ENCODE measurements at regions not wholly inside any gene's neighbourhood (a gene's known extent, or its start where the extent isn't known, plus 50 kb on each side); places are given as distances from the start of the nearest gene placed in this dataset.

- no peak for TF ChIP-seq CTCF (IDR thresholded peaks at IDR 0.05; ENCODE audit: low read depth, low read length)
- Histone ChIP-seq H3K9me3 (ENCODE audit: low read depth) (no peaks in the 10 kb centered on the region), H3K4me3 (no peak overlapping the region), H3K36me3 (no peaks in the 10 kb centered on the region), H3K27me3 (no peaks in the 10 kb centered on the region), H3K4me1 (ENCODE audit: low read depth) (no peaks in the 10 kb centered on the region), H3K27ac (no peak overlapping the region)
- DNase-seq (ENCODE audit: low read depth in 1 of 2, low spot score in 1 of 2), result no peak
These were observed 508.8 kb downstream of the DSC3 start for GRCh38 chr18:30533716-30534115.

- peaks cover 7% of the 10 kb centered on the region for H3K4me1 ChIP-seq (ENCODE audit: low read depth)
- no peaks in the 10 kb centered on the region for H3K36me3 ChIP-seq
- H3K27ac ChIP-seq, result no peak overlapping the region
- no peak for TF ChIP-seq CTCF (IDR thresholded peaks at IDR 0.05; ENCODE audit: low read depth, low read length)
- H3K4me3 ChIP-seq, result no peak overlapping the region
- DNase-seq (ENCODE audit: low read depth in 1 of 2, low spot score in 1 of 2), result no peak
- H3K9me3 ChIP-seq (ENCODE audit: low read depth), result no peaks in the 10 kb centered on the region
- H3K27me3 ChIP-seq, result no peaks in the 10 kb centered on the region
These were observed 514.6 kb downstream of the DSC3 start for GRCh38 chr18:30527917-30528316.

GRCh38 chr18:30527226-30527625 is 515.3 kb downstream of the DSC3 start:
- Histone ChIP-seq H3K4me1 (ENCODE audit: low read depth) (peaks cover 7% of the 10 kb centered on the region), H3K27ac (peak overlapping the region; percentile 15), H3K9me3 (ENCODE audit: low read depth) (no peaks in the 10 kb centered on the region), H3K4me3 (no peak overlapping the region), H3K36me3 (no peaks in the 10 kb centered on the region), H3K27me3 (no peaks in the 10 kb centered on the region)
- no peak for TF ChIP-seq CTCF (IDR thresholded peaks at IDR 0.05; ENCODE audit: low read depth, low read length)
- peak in 1 of 2 donors; percentile 38 for DNase-seq (ENCODE audit: low read depth in 1 of 2, low spot score in 1 of 2)

- H3K4me1 ChIP-seq (ENCODE audit: low read depth), result peaks cover 7% of the 10 kb centered on the region
- H3K9me3 ChIP-seq (ENCODE audit: low read depth), result no peaks in the 10 kb centered on the region
- DNase-seq (ENCODE audit: low read depth in 1 of 2, low spot score in 1 of 2), result no peak
- H3K27ac ChIP-seq, result no peak overlapping the region
- H3K27me3 ChIP-seq, result no peaks in the 10 kb centered on the region
- H3K36me3 ChIP-seq, result no peaks in the 10 kb centered on the region
- no peak for TF ChIP-seq CTCF (IDR thresholded peaks at IDR 0.05; ENCODE audit: low read depth, low read length)
- H3K4me3 ChIP-seq, result no peak overlapping the region
These were observed 520.1 kb downstream of the DSC3 start for GRCh38 chr18:30522288-30522929.

- no peak for TF ChIP-seq CTCF (IDR thresholded peaks at IDR 0.05; ENCODE audit: low read depth, low read length)
- no peaks in the 10 kb centered on the region for H3K9me3 ChIP-seq (ENCODE audit: low read depth)
- DNase-seq (ENCODE audit: low read depth in 1 of 2, low spot score in 1 of 2), result no peak
- no peak overlapping the region for H3K27ac ChIP-seq
- H3K36me3 ChIP-seq, result no peaks in the 10 kb centered on the region
- H3K4me3 ChIP-seq, result no peak overlapping the region
- no peaks in the 10 kb centered on the region for H3K27me3 ChIP-seq
- no peaks in the 10 kb centered on the region for H3K4me1 ChIP-seq (ENCODE audit: low read depth)
These were observed 528.5 kb downstream of the DSC3 start for GRCh38 chr18:30514059-30514458.
